Parathyroid adenoma (tissue), 2 donors: ENCODE measurements at regions not wholly inside any gene's neighbourhood (a gene's known extent, or its start where the extent isn't known, plus 50 kb on each side); places are given as distances from the start of the nearest gene placed in this dataset.

ENCODE experiments used
- H2AFZ ChIP-seq: fragments of 300-600 bp; sonication (generic); one replicate; pipeline ENCODE4 v1.7.0; 2017; ENCODE audit warnings: antibody characterized with exemption, mild to moderate bottlenecking
- H3K27ac ChIP-seq: fragments of 300-600 bp; sonication (generic); one replicate; pipeline ENCODE4 v1.7.0; 2017
- H3K27me3 ChIP-seq: fragments of 300-600 bp; sonication (generic); one replicate; pipeline ENCODE4 v1.7.0; 2017; ENCODE audit warnings: low read length; ENCODE audit not compliant: control insufficient read depth, insufficient read depth
- H3K36me3 ChIP-seq: fragments of 300-600 bp; sonication (generic); one replicate; pipeline ENCODE4 v1.7.0; 2017; ENCODE audit warnings: low read length; ENCODE audit not compliant: control insufficient read depth, insufficient read depth
- H3K4me1 ChIP-seq: fragments of 300-600 bp; sonication (generic); one replicate; pipeline ENCODE4 v1.7.0; 2017; ENCODE audit warnings: control low read depth
- H3K4me2 ChIP-seq: fragments of 300-600 bp; sonication (generic); one replicate; pipeline ENCODE4 v1.7.0; 2017; ENCODE audit warnings: low read length
- H3K4me3 ChIP-seq: fragments of 300-600 bp; sonication (generic); one replicate; pipeline ENCODE4 v1.7.0; 2017; ENCODE audit warnings: low read depth, low read length
- H3K79me2 ChIP-seq: fragments of 300-600 bp; sonication (generic); one replicate; pipeline ENCODE4 v1.7.0; 2017; ENCODE audit warnings: control low read depth
- H3K9ac ChIP-seq: fragments of 300-600 bp; sonication (generic); one replicate; pipeline ENCODE4 v1.7.0; 2017; ENCODE audit warnings: mild to moderate bottlenecking
- H3K9me3 ChIP-seq: fragments of 300-600 bp; sonication (generic); one replicate; pipeline ENCODE4 v1.7.0; 2017; ENCODE audit warnings: low read length; ENCODE audit not compliant: control insufficient read depth
- TF ChIP-seq, protein P1 (sequence below): fragments of 300-600 bp; sonication (generic); IDR thresholded peaks from one replicate; pipeline ENCODE4 v1.7.0; 2017; ENCODE audit warnings: antibody characterized with exemption, mild to moderate bottlenecking
- donor health status: primary hyperparathyroidism.

DNA sequence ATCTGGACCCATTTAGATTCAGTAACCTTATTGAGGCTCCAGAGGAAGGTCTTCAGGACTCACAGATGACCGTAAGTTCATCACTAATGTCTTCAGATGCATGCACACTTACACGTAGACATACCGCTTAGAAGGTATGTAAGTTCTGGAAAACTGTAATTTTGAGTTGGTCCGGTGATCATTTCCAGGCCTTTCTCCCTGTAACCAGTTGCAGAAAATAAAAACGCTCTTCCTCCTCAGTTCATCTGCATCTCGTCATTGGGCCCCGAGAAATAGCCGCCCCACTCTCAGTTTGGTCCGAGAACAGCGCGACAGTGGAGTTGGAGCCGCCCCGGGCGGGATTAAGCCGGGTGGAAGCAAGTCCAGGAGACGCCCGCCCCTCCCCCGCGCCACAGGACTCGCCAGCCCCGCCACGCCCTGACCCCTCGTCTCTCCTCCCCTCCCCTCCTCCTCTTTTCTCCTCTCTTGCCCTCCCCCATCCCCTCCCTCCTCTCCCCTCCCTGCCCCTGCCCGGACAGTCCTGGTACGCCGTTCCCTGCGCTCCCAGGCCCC, 83.7 kb downstream of the TNFAIP2 start:
- peaks cover 6% of the 10 kb centered on the region for H3K79me2 ChIP-seq
- TF ChIP-seq, protein P1, sequence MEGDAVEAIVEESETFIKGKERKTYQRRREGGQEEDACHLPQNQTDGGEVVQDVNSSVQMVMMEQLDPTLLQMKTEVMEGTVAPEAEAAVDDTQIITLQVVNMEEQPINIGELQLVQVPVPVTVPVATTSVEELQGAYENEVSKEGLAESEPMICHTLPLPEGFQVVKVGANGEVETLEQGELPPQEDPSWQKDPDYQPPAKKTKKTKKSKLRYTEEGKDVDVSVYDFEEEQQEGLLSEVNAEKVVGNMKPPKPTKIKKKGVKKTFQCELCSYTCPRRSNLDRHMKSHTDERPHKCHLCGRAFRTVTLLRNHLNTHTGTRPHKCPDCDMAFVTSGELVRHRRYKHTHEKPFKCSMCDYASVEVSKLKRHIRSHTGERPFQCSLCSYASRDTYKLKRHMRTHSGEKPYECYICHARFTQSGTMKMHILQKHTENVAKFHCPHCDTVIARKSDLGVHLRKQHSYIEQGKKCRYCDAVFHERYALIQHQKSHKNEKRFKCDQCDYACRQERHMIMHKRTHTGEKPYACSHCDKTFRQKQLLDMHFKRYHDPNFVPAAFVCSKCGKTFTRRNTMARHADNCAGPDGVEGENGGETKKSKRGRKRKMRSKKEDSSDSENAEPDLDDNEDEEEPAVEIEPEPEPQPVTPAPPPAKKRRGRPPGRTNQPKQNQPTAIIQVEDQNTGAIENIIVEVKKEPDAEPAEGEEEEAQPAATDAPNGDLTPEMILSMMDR = no peak
- peaks cover 29% of the 10 kb centered on the region for H3K4me1 ChIP-seq
- no peaks in the 10 kb centered on the region for H3K9me3 ChIP-seq
- peak overlapping the region; percentile 75 for H3K9ac ChIP-seq
- H3K27me3 ChIP-seq = no peaks in the 10 kb centered on the region
- no peaks in the 10 kb centered on the region for H3K36me3 ChIP-seq
- H3K27ac ChIP-seq = peak overlapping the region; percentile 95
- peak overlapping the region; percentile 81 for H3K4me3 ChIP-seq
- peak overlapping the region; percentile 91 for H3K4me2 ChIP-seq
- peak overlapping the region; percentile 80 for H2AFZ ChIP-seq

DNA sequence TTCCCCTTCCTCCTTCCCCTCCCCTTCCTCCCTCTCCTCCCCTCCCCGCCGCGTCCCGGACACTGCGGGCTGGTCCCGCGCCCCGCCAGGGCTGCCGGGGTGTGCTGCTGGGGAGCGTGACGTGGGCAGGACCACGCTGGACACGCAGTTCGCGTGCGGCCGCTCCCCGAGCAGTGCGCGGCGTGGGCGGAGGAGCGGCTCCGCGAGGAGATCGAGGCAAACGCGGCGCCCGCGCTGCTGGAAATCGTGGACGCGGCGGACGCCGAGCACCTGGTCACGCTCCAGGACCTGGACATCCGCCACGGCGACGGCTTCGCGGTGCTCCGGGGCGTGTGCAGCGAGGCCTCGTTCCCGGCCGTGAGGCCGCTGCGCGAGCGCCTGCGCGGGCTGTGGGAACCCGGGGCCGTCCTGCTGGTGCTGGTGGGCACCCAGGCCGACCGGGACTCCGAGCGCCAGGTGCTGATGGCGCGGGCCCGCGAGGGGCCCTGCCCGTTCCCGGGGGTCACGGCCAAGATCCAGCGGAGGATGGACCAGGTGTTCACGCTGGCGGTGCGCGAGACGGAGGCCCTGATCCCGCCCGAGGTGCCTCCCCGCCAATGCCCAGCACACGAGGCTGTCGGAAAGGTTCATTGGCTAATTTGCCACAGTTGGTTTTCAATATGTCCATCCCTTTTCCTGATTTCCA, 84.3 kb downstream of the TNFAIP2 start:
- Histone ChIP-seq H3K9ac (peak overlapping the region; percentile 47), H3K4me1 (peaks cover 29% of the 10 kb centered on the region), H3K4me2 (peak overlapping the region; percentile 64), H3K4me3 (peak overlapping the region; percentile 81), H3K9me3 (no peaks in the 10 kb centered on the region), H3K79me2 (peaks cover 6% of the 10 kb centered on the region), H3K27me3 (no peaks in the 10 kb centered on the region), H3K27ac (peak overlapping the region; percentile 95), H2AFZ (peak overlapping the region; percentile 80), H3K36me3 (no peaks in the 10 kb centered on the region)
- TF ChIP-seq, protein P1 = no peak

DNA sequence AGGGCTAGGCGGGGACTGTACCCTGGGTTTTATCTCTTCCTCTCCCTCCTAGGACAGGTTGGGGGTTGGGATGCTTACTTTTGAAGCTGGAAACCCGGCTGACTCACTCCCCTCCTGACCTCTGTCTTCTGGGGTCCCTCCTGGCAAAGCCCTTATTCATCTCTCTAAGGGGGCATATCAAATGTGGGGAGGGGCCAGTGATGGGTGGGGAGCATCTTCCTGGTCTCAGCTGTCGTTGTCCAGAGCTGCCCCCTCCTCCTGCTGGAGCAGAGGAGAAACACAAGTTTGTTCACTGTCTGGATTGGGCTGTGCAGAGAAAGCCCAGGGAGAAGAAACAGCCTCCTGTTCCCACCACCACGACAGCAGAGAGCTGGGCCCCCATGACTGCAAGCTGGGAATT, 85.8 kb downstream of the TNFAIP2 start:
- Histone ChIP-seq H3K4me1 (peaks cover 25% of the 10 kb centered on the region), H3K79me2 (peaks cover 6% of the 10 kb centered on the region), H3K9me3 (no peaks in the 10 kb centered on the region), H3K27me3 (no peaks in the 10 kb centered on the region), H3K4me2 (peak overlapping the region; percentile 64), H3K9ac (no peak overlapping the region), H3K36me3 (no peaks in the 10 kb centered on the region), H2AFZ (no peak overlapping the region), H3K27ac (peak overlapping the region; percentile 95), H3K4me3 (peak overlapping the region; percentile 81)
- TF ChIP-seq, protein P1 = no peak

DNA sequence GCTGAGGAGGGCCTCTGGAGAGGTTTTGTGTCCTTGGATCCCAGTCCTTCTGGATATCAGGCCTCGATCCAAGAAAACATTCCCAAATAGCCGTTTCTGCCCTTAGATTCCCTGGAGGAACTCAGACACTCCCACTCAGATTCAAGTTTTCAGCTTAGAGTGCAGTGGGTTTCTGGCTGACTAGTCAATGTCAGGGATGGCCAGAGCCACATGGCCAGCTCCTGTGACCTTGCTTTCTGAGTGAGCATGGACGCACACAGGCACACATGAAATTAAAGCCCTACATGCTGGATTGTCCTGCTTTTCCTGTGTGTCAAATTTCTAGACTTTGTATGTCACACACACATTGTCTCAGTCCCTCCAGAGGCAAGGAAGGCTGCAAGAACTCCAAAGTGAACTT, 86.2 kb downstream of the TNFAIP2 start:
- H3K9me3 ChIP-seq = no peaks in the 10 kb centered on the region
- peak overlapping the region; percentile 95 for H3K27ac ChIP-seq
- no peak overlapping the region for H3K9ac ChIP-seq
- peaks cover 24% of the 10 kb centered on the region for H3K4me1 ChIP-seq
- TF ChIP-seq, protein P1 = no peak
- H3K36me3 ChIP-seq = no peaks in the 10 kb centered on the region
- peak overlapping the region; percentile 64 for H3K4me2 ChIP-seq
- H2AFZ ChIP-seq = no peak overlapping the region
- no peaks in the 10 kb centered on the region for H3K27me3 ChIP-seq
- peaks cover 5% of the 10 kb centered on the region for H3K79me2 ChIP-seq
- H3K4me3 ChIP-seq = peak overlapping the region; percentile 81

DNA sequence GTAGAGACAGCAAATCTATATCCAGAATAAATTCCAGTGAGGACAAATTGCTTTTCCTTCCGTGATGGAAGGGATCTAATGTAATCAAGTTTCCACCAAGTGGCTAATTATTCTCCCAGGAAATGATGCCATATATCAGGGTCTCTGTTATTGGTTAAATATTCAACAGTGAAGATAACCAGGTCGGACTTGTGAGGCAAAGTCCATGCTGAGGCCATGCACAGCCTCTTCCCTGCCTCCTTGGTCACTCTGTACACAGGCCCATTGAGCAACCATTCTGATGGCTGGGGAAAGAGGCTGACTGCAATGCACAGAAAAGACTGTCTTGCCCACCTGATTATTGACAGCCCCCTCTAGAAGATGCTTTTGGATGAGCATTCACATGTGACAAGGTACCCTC, 90.1 kb downstream of the TNFAIP2 start:
- Histone ChIP-seq H3K79me2 (no peaks in the 10 kb centered on the region), H3K9ac (no peak overlapping the region), H3K4me2 (no peak overlapping the region), H3K4me1 (peaks cover 15% of the 10 kb centered on the region), H3K27ac (no peak overlapping the region), H3K27me3 (no peaks in the 10 kb centered on the region), H3K9me3 (no peaks in the 10 kb centered on the region), H3K36me3 (no peaks in the 10 kb centered on the region), H2AFZ (no peak overlapping the region), H3K4me3 (no peak overlapping the region)
- TF ChIP-seq, protein P1 = no peak
